ENCODE measurements at regions not wholly inside any gene's neighbourhood (a gene's known extent, or its start where the extent isn't known, plus 50 kb on each side); places are given as distances from the start of the nearest gene placed in this dataset.

DNA sequence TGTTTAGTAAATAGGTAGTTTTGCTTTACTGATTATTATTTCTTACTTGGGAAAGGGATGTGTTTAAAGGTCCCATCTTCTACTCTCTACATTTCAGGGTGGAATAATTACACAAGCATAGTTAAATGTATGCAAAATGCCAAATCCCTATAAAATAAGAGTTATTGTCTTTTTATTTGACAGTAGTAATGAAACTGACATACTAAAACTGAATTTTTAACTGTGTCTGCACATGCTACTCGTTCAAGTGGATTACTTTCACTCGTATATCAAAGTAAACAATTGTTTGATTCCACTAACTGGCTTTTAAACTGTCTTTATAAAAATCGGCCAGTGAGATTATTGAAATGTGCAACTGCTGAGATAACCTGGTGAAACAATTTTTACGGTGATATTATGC, 602.9 kb upstream of the ADGRB3 start:
- Histone ChIP-seq H3K9ac (ENCODE audit: low read length in 3 of 3) (no peak overlapping the region), H3K4me3 (ENCODE audit: low read length in 3 of 3) (no peak overlapping the region), H3K36me3 (ENCODE audit: control insufficient read depth in 2 of 3, insufficient read depth in 3 of 3, low read length in 3 of 3) (no peaks in the 10 kb centered on the region), H3K27ac (ENCODE audit: low read depth in 2 of 2, low read length in 2 of 2) (no peak overlapping the region), H3K4me1 (ENCODE audit: control insufficient read depth in 2 of 3, insufficient read depth in 2 of 3, low read depth in 1 of 3, low read length in 3 of 3) (no peaks in the 10 kb centered on the region), H3K27me3 (ENCODE audit: control insufficient read depth, insufficient read depth, low read length) (no peaks in the 10 kb centered on the region), H3K9me3 (ENCODE audit: control insufficient read depth in 2 of 3, insufficient read depth in 1 of 3, low read length in 3 of 3) (peaks cover 0 to 2% (median 0%) of the 10 kb centered on the region in 3 donors)
- no peak for DNase-seq
- no peak for TF ChIP-seq CTCF (IDR thresholded peaks at IDR 0.05; ENCODE audit: borderline replicate concordance, extremely low read depth, insufficient read depth)
- intact Hi-C loops (cut with DNase I) = no loop called here
- FAIRE-seq = no peak

DNA sequence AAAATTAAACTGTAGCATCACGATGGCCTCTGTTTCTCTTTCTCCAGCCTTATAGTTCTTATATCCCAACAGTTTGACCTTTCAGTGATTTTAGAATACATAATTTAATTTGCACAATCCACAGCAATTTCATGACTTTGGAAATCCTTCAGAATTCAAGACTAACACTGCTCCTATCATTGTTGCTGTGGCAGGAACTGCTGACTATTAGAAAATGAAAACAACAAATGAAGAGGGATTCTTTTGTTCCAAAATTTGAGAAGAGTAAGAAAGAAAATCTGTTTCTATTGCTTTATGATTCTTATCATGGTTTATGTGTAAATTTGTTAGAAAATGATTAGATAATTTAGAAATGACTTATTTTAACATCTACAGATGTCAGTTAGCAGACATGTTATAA, 604.0 kb upstream of the ADGRB3 start:
- Histone ChIP-seq H3K36me3 (ENCODE audit: control insufficient read depth in 2 of 3, insufficient read depth in 3 of 3, low read length in 3 of 3) (no peaks in the 10 kb centered on the region), H3K9me3 (ENCODE audit: control insufficient read depth in 2 of 3, insufficient read depth in 1 of 3, low read length in 3 of 3) (peaks cover 0 to 2% (median 0%) of the 10 kb centered on the region in 3 donors), H3K27me3 (ENCODE audit: control insufficient read depth, insufficient read depth, low read length) (no peaks in the 10 kb centered on the region), H3K27ac (ENCODE audit: low read depth in 2 of 2, low read length in 2 of 2) (no peak overlapping the region), H3K4me3 (ENCODE audit: low read length in 3 of 3) (no peak overlapping the region), H3K4me1 (ENCODE audit: control insufficient read depth in 2 of 3, insufficient read depth in 2 of 3, low read depth in 1 of 3, low read length in 3 of 3) (no peaks in the 10 kb centered on the region), H3K9ac (ENCODE audit: low read length in 3 of 3) (no peak overlapping the region)
- no peak for DNase-seq
- FAIRE-seq = no peak
- TF ChIP-seq CTCF (IDR thresholded peaks at IDR 0.05; ENCODE audit: borderline replicate concordance, extremely low read depth, insufficient read depth) = no peak
- intact Hi-C loops (cut with DNase I) = no loop called here

- Histone ChIP-seq H3K36me3 (ENCODE audit: control insufficient read depth in 2 of 3, insufficient read depth in 3 of 3, low read length in 3 of 3) (no peaks in the 10 kb centered on the region), H3K27me3 (ENCODE audit: control insufficient read depth, insufficient read depth, low read length) (no peaks in the 10 kb centered on the region), H3K27ac (ENCODE audit: low read depth in 2 of 2, low read length in 2 of 2) (no peak overlapping the region), H3K9me3 (ENCODE audit: control insufficient read depth in 2 of 3, insufficient read depth in 1 of 3, low read length in 3 of 3) (no peaks in the 10 kb centered on the region), H3K4me3 (ENCODE audit: low read length in 3 of 3) (no peak overlapping the region), H3K4me1 (ENCODE audit: control insufficient read depth in 2 of 3, insufficient read depth in 2 of 3, low read depth in 1 of 3, low read length in 3 of 3) (no peaks in the 10 kb centered on the region), H3K9ac (ENCODE audit: low read length in 3 of 3) (no peak overlapping the region)
- DNase-seq (no peak), FAIRE-seq (no peak)
- no peak for TF ChIP-seq CTCF (IDR thresholded peaks at IDR 0.05; ENCODE audit: borderline replicate concordance, extremely low read depth, insufficient read depth)
- intact Hi-C loops (cut with DNase I) = no loop called here
Observed at GRCh38 chr6:68026483-68026882, 608.6 kb upstream of the ADGRB3 start.

DNA sequence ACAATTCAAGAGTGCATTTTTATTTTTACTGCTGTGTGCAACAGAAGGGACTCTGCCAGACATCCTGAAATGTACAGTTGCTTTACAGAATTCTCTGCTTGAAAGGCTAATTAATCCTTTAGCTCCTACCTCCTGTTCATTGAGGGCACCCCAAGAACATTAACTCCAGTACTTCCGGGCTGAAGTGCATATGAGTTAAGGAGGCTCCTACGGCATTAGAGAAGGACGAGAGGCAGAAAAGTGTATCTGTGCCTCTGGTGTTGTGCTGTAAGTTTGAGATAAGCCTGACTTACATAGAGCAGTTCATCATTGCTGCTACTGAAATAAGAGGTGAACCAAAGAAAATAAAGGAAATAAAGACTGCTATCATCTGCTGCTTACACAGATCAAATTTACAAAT, 609.3 kb upstream of the ADGRB3 start:
- H3K4me3 ChIP-seq (ENCODE audit: low read length in 3 of 3) = no peak overlapping the region
- no peaks in the 10 kb centered on the region for H3K4me1 ChIP-seq (ENCODE audit: control insufficient read depth in 2 of 3, insufficient read depth in 2 of 3, low read depth in 1 of 3, low read length in 3 of 3)
- intact Hi-C loops (cut with DNase I) = no loop called here
- H3K9ac ChIP-seq (ENCODE audit: low read length in 3 of 3) = no peak overlapping the region
- no peaks in the 10 kb centered on the region for H3K9me3 ChIP-seq (ENCODE audit: control insufficient read depth in 2 of 3, insufficient read depth in 1 of 3, low read length in 3 of 3)
- H3K36me3 ChIP-seq (ENCODE audit: control insufficient read depth in 2 of 3, insufficient read depth in 3 of 3, low read length in 3 of 3) = no peaks in the 10 kb centered on the region
- TF ChIP-seq CTCF (IDR thresholded peaks at IDR 0.05; ENCODE audit: borderline replicate concordance, extremely low read depth, insufficient read depth) = no peak
- no peak for DNase-seq
- no peak overlapping the region for H3K27ac ChIP-seq (ENCODE audit: low read depth in 2 of 2, low read length in 2 of 2)
- FAIRE-seq = no peak
- H3K27me3 ChIP-seq (ENCODE audit: control insufficient read depth, insufficient read depth, low read length) = no peaks in the 10 kb centered on the region
